RPMI7951 (cell line): ENCODE measurements at regions not wholly inside any gene's neighbourhood (a gene's known extent, or its start where the extent isn't known, plus 50 kb on each side); places are given as distances from the start of the nearest gene placed in this dataset.
A peak's percentile ranks its signal among the peaks of the same experiment; 100 is the strongest.
"Not testable (repeated sequence)": the region's sequence is repeated elsewhere in the genome, so short reads cannot be mapped to it uniquely, and the experiment has no call there.

Source experiments
- DNase-seq: peaks from one replicate; pipeline ENCODE4 v3.0.0-alpha.2; 2012; ENCODE audit warnings: low read depth

GRCh38 chr13:76659074-76659473 lies 227.1 kb downstream of the KCTD12 start:
- not testable (repeated sequence) for DNase-seq

GRCh38 chr13:76656500-76656899 lies 229.7 kb downstream of the KCTD12 start:
- DNase-seq, result no peak

GRCh38 chr13:76656056-76656455 lies 230.1 kb downstream of the KCTD12 start:
- DNase-seq, result no peak

- no peak for DNase-seq
These were observed 231.9 kb downstream of the KCTD12 start for GRCh38 chr13:76654263-76654662.

GRCh38 chr13:76651286-76651685 lies 234.9 kb downstream of the KCTD12 start:
- DNase-seq, result no peak

- peak; percentile 68 for DNase-seq
These were observed 238.7 kb downstream of the KCTD12 start for GRCh38 chr13:76647550-76647949.

GRCh38 chr13:76646946-76647345 lies 239.3 kb downstream of the KCTD12 start:
- DNase-seq, result peak; percentile 24

- DNase-seq, result no peak
These were observed 240.6 kb downstream of the KCTD12 start for GRCh38 chr13:76645632-76646031.

GRCh38 chr13:76644906-76645305 lies 241.3 kb downstream of the KCTD12 start:
- DNase-seq, result no peak

GRCh38 chr13:76643596-76643995 lies 242.6 kb downstream of the KCTD12 start:
- DNase-seq, result no peak

- DNase-seq, result peak; percentile 61
These were observed 245.1 kb downstream of the KCTD12 start for GRCh38 chr13:76641056-76641455.

- DNase-seq, result no peak
These were observed 247.3 kb downstream of the KCTD12 start for GRCh38 chr13:76638882-76639281.

GRCh38 chr13:76638181-76638580 lies 248.0 kb downstream of the KCTD12 start:
- no peak for DNase-seq

GRCh38 chr13:76637641-76638141 lies 248.5 kb downstream of the KCTD12 start:
- DNase-seq, result peak; percentile 57

- no peak for DNase-seq
These were observed 249.4 kb downstream of the KCTD12 start for GRCh38 chr13:76636829-76637228.

GRCh38 chr13:76635232-76636230 lies 250.7 kb downstream of the KCTD12 start:
- no peak for DNase-seq

- no peak for DNase-seq
These were observed 251.6 kb downstream of the KCTD12 start for GRCh38 chr13:76634431-76635191.

- no peak for DNase-seq
These were observed 253.7 kb downstream of the KCTD12 start for GRCh38 chr13:76632401-76633044.

GRCh38 chr13:76630629-76631230 lies 255.5 kb downstream of the KCTD12 start:
- DNase-seq, result no peak

- peak; percentile 35 for DNase-seq
These were observed 263.7 kb downstream of the KCTD12 start for GRCh38 chr13:76622315-76623040.

- DNase-seq, result no peak
These were observed 264.5 kb downstream of the KCTD12 start for GRCh38 chr13:76621705-76622104.
